ENCODE measurements at regions not wholly inside any gene's neighbourhood (a gene's known extent, or its start where the extent isn't known, plus 50 kb on each side); places are given as distances from the start of the nearest gene placed in this dataset.
"Not testable (repeated sequence)": the region's sequence is repeated elsewhere in the genome, so short reads cannot be mapped to it uniquely, and the experiment has no call there.

DNA sequence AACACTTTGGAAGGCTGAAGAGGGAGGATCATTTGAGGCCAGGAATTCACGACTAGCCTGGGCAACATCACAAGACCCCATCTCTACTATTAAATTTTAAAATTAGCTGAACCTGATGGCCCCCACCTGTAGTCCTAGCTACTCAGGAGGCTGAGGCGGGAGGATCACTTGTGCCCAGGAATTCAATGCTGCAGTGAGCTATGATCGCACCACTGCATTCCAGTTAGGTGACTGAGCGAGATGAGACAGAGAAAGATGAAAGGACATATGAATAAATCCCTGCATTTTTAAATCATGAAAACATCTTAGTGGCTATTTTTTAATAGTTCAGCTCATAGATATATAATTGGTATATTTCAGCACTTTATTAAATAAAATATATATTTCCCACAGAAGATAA is 93.8 kb downstream of the GPR63 start:
- H3K4me1 Mint-ChIP-seq: no peaks in the 10 kb centered on the region
- CTCF ChIA-PET: no interaction called here

DNA sequence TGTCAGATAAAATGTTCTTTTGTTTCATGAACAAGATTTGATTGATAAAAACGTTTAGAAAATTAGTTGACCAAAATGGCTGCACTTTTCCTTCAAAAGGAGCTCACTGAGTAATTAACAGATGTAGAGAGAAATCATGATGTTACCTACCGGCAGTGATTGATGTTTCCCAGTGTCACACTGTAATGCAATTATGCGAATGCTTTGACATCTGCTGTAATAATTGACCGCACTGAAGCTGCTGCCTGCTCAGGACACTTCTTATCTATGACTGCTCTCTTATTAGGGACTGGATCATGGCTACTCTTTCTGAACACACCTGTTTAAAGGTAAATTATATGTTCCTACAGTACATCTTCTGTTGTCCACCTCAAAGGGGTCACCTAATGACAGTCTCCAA is 94.6 kb downstream of the GPR63 start:
- no peaks in the 10 kb centered on the region for H3K36me3 Mint-ChIP-seq (ENCODE audit: low read depth)
- no peaks in the 10 kb centered on the region for H3K9me3 Mint-ChIP-seq
- CTCF ChIA-PET: interaction anchor here (0.6 to 0.8 kb wide), 2 partner anchors 17 to 38 kb away, joined by 3 to 4 read pairs; no protein-coding TSS in a partner anchor
- H3K4me1 Mint-ChIP-seq: no peaks in the 10 kb centered on the region
- no peak overlapping the region for H3K27ac Mint-ChIP-seq
- H3K27me3 Mint-ChIP-seq: peaks cover 4% of the 10 kb centered on the region
- POLR2A ChIA-PET: no interaction called here
- DNase-seq: no peak
- H3K4me3 Mint-ChIP-seq: no peak overlapping the region

More for the DNA sequence above, 93.8 kb downstream of the GPR63 start:
- DNase-seq: no peak
- H3K27ac Mint-ChIP-seq: no peak overlapping the region
- POLR2A ChIA-PET: no interaction called here
- H3K4me3 Mint-ChIP-seq: no peak overlapping the region
- no peaks in the 10 kb centered on the region for H3K36me3 Mint-ChIP-seq (ENCODE audit: low read depth)
- peaks cover 4% of the 10 kb centered on the region for H3K27me3 Mint-ChIP-seq
- no peaks in the 10 kb centered on the region for H3K9me3 Mint-ChIP-seq

DNA sequence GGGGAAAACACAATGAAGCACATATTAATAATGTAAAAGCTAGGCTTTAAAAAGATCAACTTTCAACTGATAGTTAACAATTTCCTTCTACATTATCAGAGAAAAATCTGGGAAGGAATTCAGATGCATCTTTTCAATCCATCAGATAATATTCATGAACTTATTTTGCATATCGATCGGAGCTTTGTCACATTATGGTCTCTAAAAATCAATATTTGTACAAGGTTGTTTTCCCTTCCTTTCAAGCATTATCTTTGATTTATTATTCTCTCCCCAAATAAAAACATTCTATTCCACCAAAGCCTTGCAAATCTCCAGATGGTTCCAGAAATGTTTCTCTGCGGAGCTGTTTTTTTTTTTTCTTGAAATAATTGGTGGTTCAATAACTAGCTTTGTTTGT is 101.9 kb downstream of the GPR63 start:
- H3K4me1 Mint-ChIP-seq: no peaks in the 10 kb centered on the region
- CTCF ChIA-PET: no interaction called here
- POLR2A ChIA-PET: no interaction called here
- no peak overlapping the region for H3K4me3 Mint-ChIP-seq
- DNase-seq: no peak
- H3K27me3 Mint-ChIP-seq: peaks cover 2% of the 10 kb centered on the region
- no peak overlapping the region for H3K27ac Mint-ChIP-seq
- H3K9me3 Mint-ChIP-seq: no peaks in the 10 kb centered on the region
- H3K36me3 Mint-ChIP-seq (ENCODE audit: low read depth): no peaks in the 10 kb centered on the region

DNA sequence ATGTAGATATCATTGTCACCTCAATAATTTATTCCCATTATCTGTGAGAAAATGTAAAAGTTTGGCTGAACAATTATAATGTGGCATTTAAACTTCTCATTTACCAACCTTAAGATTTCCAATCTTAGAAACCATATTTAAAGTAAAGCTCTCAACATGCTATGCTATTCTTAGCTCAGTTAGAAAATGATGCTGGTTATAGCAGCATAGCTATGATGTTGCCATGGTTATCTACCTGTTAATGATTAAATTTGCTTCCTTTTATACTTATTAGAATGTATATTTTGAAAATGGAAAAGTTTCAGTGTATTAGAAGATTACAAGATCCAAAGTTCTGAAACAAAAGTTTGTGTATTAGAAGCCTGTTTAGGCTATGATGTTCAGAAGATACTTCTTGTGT is 110.1 kb downstream of the GPR63 start:
- Mint-ChIP-seq H3K4me3 (no peak overlapping the region), H3K27me3 (peaks cover 8% of the 10 kb centered on the region), H3K27ac (no peak overlapping the region), H3K9me3 (no peaks in the 10 kb centered on the region), H3K4me1 (no peaks in the 10 kb centered on the region), H3K36me3 (ENCODE audit: low read depth) (no peaks in the 10 kb centered on the region)
- no peak for DNase-seq
- ChIA-PET POLR2A (no interaction called here), CTCF (no interaction called here)

- H3K4me3 Mint-ChIP-seq: no peak overlapping the region
- no peak for DNase-seq
- H3K36me3 Mint-ChIP-seq (ENCODE audit: low read depth): no peaks in the 10 kb centered on the region
- POLR2A ChIA-PET: no interaction called here
- CTCF ChIA-PET: no interaction called here
- H3K9me3 Mint-ChIP-seq: no peaks in the 10 kb centered on the region
- no peak overlapping the region for H3K27ac Mint-ChIP-seq
- H3K27me3 Mint-ChIP-seq: peaks cover 11% of the 10 kb centered on the region
- no peaks in the 10 kb centered on the region for H3K4me1 Mint-ChIP-seq
These were observed 112.0 kb downstream of the GPR63 start for GRCh38 chr6:96725296-96725695.

DNA sequence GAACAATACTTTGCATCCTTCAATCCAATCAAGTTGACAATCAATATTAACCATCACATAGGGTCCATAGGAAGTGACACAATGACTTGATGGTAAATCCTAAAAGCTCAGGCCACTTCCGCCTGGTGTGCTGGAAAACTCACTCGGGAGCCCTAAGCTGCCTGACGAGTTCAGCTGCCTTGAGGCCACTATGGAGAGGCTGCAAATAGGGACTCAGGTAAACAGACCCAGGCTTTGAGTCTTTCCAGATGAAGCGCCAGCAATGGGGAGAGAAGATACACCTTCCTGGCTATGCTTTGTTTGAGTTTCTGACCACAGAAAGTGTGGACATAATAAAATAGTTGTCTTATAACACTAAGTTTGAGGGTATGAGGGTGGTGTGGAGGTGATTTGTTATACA is 112.6 kb downstream of the GPR63 start:
- Mint-ChIP-seq H3K4me3 (no peak overlapping the region), H3K27ac (no peak overlapping the region), H3K9me3 (no peaks in the 10 kb centered on the region), H3K4me1 (no peaks in the 10 kb centered on the region), H3K36me3 (ENCODE audit: low read depth) (no peaks in the 10 kb centered on the region), H3K27me3 (peaks cover 11% of the 10 kb centered on the region)
- no peak for DNase-seq
- ChIA-PET POLR2A (no interaction called here), CTCF (no interaction called here)

DNA sequence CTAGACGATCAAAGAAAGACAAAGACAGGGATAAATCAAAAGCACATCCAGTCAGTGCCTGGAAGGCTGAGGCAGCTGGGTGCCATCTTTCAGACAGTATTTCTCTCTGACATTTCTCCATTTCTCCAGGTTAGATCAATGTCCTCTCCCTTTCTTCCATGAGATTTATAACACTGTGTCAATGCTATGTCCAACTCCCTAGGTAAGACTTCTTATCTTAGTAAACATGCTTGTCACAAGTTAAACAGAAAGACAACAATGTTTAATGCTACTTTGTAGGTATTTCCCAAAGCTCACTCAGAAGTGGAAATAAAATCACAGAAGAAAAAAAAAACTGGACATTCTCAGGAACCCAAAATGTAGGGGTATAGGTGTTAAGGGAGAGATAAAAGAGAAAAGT is 113.9 kb downstream of the GPR63 start:
- Mint-ChIP-seq H3K27me3 (peaks cover 12% of the 10 kb centered on the region), H3K4me1 (no peaks in the 10 kb centered on the region), H3K36me3 (ENCODE audit: low read depth) (no peaks in the 10 kb centered on the region), H3K27ac (no peak overlapping the region), H3K9me3 (no peaks in the 10 kb centered on the region), H3K4me3 (no peak overlapping the region)
- ChIA-PET CTCF (no interaction called here), POLR2A (no interaction called here)
- no peak for DNase-seq

DNA sequence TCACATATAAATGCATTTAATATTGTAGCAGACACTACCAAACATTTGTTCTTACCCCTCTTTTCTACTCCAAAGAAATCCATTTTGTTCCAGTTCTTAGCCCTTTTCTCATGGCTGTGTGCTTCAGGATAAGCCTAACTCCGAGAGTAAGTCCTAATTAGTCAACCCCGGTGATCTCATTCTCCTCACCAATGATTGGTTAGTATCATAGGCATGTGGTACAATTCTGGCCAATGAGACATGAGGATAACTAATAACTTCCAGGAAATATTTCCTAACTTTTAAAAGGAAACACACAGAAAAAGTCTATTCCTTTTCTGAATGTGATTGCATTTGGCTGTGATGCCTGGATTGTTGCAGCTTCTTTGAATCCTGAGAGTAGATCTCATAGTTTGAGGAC is 116.0 kb downstream of the GPR63 start:
- CTCF ChIA-PET: no interaction called here
- H3K27me3 Mint-ChIP-seq: peaks cover 9% of the 10 kb centered on the region
- no peak for DNase-seq
- H3K4me1 Mint-ChIP-seq: no peaks in the 10 kb centered on the region
- H3K9me3 Mint-ChIP-seq: no peaks in the 10 kb centered on the region
- no peaks in the 10 kb centered on the region for H3K36me3 Mint-ChIP-seq (ENCODE audit: low read depth)
- POLR2A ChIA-PET: no interaction called here
- H3K27ac Mint-ChIP-seq: no peak overlapping the region
- no peak overlapping the region for H3K4me3 Mint-ChIP-seq

DNA sequence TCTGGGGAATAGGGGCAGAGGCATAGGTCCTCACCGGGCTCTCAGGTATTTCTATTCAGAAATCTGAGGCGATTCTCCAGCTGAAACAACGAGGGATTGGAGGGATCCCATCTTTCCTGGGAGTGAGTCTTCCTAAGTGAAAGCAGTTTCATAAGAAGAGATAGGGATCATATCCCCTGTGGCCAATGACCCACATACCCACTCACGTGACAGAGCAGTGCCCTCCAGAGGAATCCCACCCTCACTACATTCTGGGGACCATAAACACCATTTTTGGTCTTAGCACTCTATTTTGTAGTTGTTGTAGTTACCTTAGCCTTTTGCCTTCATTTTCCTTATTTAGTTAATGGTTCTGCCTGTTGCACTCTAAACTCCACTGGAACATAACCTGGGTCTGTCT is 121.1 kb downstream of the GPR63 start:
- Mint-ChIP-seq H3K4me1 (no peaks in the 10 kb centered on the region), H3K27me3 (peaks cover 14% of the 10 kb centered on the region), H3K9me3 (no peaks in the 10 kb centered on the region), H3K4me3 (no peak overlapping the region), H3K27ac (no peak overlapping the region), H3K36me3 (ENCODE audit: low read depth) (no peaks in the 10 kb centered on the region)
- DNase-seq: no peak
- CTCF ChIA-PET: no interaction called here
- POLR2A ChIA-PET: no interaction called here

DNA sequence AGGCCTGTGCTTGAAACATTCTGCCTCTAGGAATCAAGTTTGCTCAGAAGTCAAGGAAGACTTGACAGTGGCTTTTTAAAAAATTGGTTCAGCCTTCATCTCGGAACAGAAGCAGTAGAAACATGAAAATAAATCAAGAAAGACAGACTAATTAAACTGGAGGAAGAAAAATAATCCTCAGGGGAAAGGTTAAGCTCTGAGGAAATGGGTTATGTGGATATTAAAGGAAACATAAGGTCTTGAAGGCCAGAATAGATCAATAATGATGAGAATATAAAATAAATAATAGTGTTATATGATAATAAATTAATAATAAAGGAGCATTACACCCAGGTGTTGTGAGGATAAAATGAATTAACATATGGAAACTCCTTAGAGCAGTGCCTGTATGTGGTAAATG is 121.7 kb downstream of the GPR63 start:
- DNase-seq: no peak
- Mint-ChIP-seq H3K27me3 (peaks cover 12% of the 10 kb centered on the region), H3K4me3 (no peak overlapping the region)

DNA sequence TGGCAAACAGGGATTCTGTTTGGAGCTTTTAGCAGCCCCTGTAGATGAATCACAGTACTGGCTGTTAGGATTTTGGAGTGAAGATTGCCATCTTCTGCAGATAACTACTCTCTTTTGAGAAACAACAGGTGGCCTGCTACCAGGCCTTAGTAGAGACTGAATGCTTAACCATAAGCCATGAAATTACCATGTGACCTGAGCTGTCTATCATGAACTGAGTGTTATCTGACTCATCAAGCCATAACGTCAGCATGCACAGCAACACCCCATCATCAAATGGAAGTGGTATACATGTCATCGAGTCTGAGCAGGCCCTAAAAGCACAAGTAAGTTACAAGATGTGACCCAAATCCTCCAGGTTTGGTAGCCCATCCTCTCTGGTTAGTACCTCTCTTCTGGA is 132.6 kb downstream of the GPR63 start:
- Mint-ChIP-seq H3K36me3 (ENCODE audit: low read depth) (no peaks in the 10 kb centered on the region), H3K27ac (no peak overlapping the region), H3K4me1 (no peaks in the 10 kb centered on the region), H3K9me3 (no peaks in the 10 kb centered on the region), H3K4me3 (no peak overlapping the region), H3K27me3 (no peaks in the 10 kb centered on the region)
- CTCF ChIA-PET: no interaction called here
- no peak for DNase-seq
- POLR2A ChIA-PET: no interaction called here

More for the DNA sequence above, 121.7 kb downstream of the GPR63 start:
- POLR2A ChIA-PET: no interaction called here
- no peaks in the 10 kb centered on the region for H3K36me3 Mint-ChIP-seq (ENCODE audit: low read depth)
- no peaks in the 10 kb centered on the region for H3K4me1 Mint-ChIP-seq
- CTCF ChIA-PET: interaction anchor here (1.4 kb wide), 1 partner anchor 11 kb away, joined by 3 read pairs; no protein-coding TSS in a partner anchor
- no peak overlapping the region for H3K27ac Mint-ChIP-seq
- no peaks in the 10 kb centered on the region for H3K9me3 Mint-ChIP-seq

GRCh38 chr6:96702626-96703025 is 134.7 kb downstream of the GPR63 start:
- Mint-ChIP-seq H3K4me1 (no peaks in the 10 kb centered on the region), H3K27me3 (peaks cover 3% of the 10 kb centered on the region), H3K9me3 (no peaks in the 10 kb centered on the region), H3K4me3 (no peak overlapping the region), H3K36me3 (ENCODE audit: low read depth) (no peaks in the 10 kb centered on the region), H3K27ac (no peak overlapping the region)
- POLR2A ChIA-PET: no interaction called here
- CTCF ChIA-PET: no interaction called here
- DNase-seq: no peak

DNA sequence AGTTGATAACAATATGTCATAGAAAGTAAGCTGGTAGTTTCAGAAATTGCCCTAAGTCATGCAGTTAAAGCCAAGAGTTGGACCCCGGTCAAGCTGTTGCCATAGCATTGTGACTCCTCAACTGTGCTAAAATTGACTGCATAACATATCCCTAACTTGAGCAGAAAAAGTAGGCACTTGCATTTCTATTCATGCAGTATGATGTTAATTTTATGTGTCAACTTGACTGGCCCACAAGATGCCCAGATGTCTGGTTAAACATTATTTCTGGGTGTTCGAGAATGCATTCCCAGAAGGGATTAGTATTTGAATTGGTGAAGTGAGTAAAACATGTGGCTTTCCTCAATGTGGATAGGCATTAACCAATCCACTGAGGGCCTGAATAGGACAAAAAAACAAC is 136.4 kb downstream of the GPR63 start:
- ChIA-PET CTCF (no interaction called here), POLR2A (no interaction called here)
- Mint-ChIP-seq H3K4me3 (no peak overlapping the region), H3K4me1 (no peaks in the 10 kb centered on the region), H3K27ac (no peak overlapping the region), H3K27me3 (peaks cover 4% of the 10 kb centered on the region), H3K36me3 (ENCODE audit: low read depth) (no peaks in the 10 kb centered on the region), H3K9me3 (no peaks in the 10 kb centered on the region)
- DNase-seq: no peak

GRCh38 chr6:96694429-96694828 is 131.5 kb downstream of the FHL5 start:
- H3K4me3 Mint-ChIP-seq; H3K36me3 Mint-ChIP-seq (ENCODE audit: low read depth); H3K27ac Mint-ChIP-seq; CTCF ChIA-PET; H3K4me1 Mint-ChIP-seq; POLR2A ChIA-PET; DNase-seq; H3K9me3 Mint-ChIP-seq: not testable (repeated sequence)
- H3K27me3 Mint-ChIP-seq: peaks cover 18% of the 10 kb centered on the region

- Mint-ChIP-seq H3K27me3 (peaks cover 2% of the 10 kb centered on the region), H3K4me1 (no peaks in the 10 kb centered on the region), H3K4me3 (no peak overlapping the region), H3K27ac (no peak overlapping the region), H3K9me3 (peaks cover 3% of the 10 kb centered on the region), H3K36me3 (ENCODE audit: low read depth) (no peaks in the 10 kb centered on the region)
- ChIA-PET CTCF (no interaction called here), POLR2A (no interaction called here)
- DNase-seq: no peak
These were observed 124.2 kb downstream of the FHL5 start for GRCh38 chr6:96687121-96687520.

All from activated CD4-positive, alpha-beta T cell treated with anti-CD3 and anti-CD28 coated beads, Interleukin-2, amount 10 ng/mL, durations not matched to agents 7 days and 5 days (primary cell).